Activated B cell treated with CpG ODN at 0.5 μM for 24 hours (primary cell): ENCODE measurements at regions not wholly inside any gene's neighbourhood (a gene's known extent, or its start where the extent isn't known, plus 50 kb on each side); places are given as distances from the start of the nearest gene placed in this dataset.
"Not testable (repeated sequence)": the region's sequence is repeated elsewhere in the genome, so short reads cannot be mapped to it uniquely, and the experiment has no call there.

ENCODE experiments used
- ATAC-seq: fragments of 200-7000 bp; cut with Tn5 transposase; one replicate; pipeline ENCODE4 v1.10.0; 2021; ENCODE audit warnings: low read depth, mild to moderate bottlenecking, moderate library complexity
- CTCF ChIA-PET: fragments of 350-600 bp; sonication (Branson Sonifier 250); formaldehyde crosslinking; loops from one replicate; lab custom pipeline; 2021; ENCODE audit warnings: antibody characterized with exemption; lab: Charles Lee
- POLR2A ChIA-PET: fragments of 350-600 bp; sonication (Branson Sonifier 250); formaldehyde crosslinking; loops from one replicate; lab custom pipeline; 2021; ENCODE audit warnings: antibody characterized with exemption; lab: Charles Lee
- DNase-seq: peaks from one replicate; pipeline ENCODE4 v3.0.0; 2022
- H3K27ac Mint-ChIP-seq: one replicate; pipeline ENCODE4 v1.8.0; 2020; ENCODE audit warnings: mixed read lengths
- H3K27me3 Mint-ChIP-seq: one replicate; pipeline ENCODE4 v1.8.0; 2021; ENCODE audit warnings: mixed read lengths
- H3K36me3 Mint-ChIP-seq: one replicate; pipeline ENCODE4 v1.8.0; 2021; ENCODE audit warnings: low read depth, mixed read lengths
- H3K4me1 Mint-ChIP-seq: one replicate; pipeline ENCODE4 v1.8.0; 2021; ENCODE audit warnings: mixed read lengths
- H3K4me3 Mint-ChIP-seq: one replicate; pipeline ENCODE4 v1.8.0; 2020; ENCODE audit warnings: mild to moderate bottlenecking, mixed read lengths
- H3K9me3 Mint-ChIP-seq: one replicate; pipeline ENCODE4 v1.8.0; 2020; ENCODE audit warnings: mixed read lengths
- CTCF ChIP-seq: fragments of 200-600 bp; IDR thresholded peaks from one replicate; pipeline ENCODE4 v1.8.0; 2022; ENCODE audit warnings: antibody characterized with exemption, mild to moderate bottlenecking
- intact Hi-C: fragments of 100-400 bp; cut with micrococcal nuclease; formaldehyde crosslinking; loops from one replicate; pipeline ENCODE4 v1.15.1; 2024

DNA sequence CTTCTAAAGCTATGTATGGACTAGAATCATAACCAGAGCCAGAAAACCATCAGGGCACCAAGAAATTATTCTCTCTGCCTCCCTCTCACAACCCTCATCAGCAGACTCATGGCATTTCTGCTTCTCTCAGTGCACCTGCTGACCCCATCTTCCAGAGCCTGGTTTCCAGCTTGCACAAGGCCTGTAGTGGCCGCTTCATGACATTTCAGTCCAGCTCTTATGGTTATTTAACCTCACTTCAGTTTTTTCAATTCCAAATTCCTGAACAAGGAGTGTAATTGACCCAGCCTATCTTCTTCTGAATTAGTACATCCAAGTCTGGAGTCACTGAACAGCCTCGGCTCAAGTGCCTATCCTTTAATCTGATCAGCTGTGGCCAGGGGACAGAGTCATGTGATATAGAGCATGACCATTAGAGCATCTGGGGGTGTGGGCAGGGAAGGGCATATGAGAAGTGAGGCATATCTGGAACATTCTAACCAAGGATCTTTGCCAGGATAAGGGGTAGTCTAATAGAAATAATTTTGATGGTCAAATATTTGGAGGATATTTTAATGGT, 97.2 kb upstream of the TMEM17 start:
- POLR2A ChIA-PET = no interaction called here
- TF ChIP-seq CTCF = no peak
- intact Hi-C loops = no loop called here
- Mint-ChIP-seq H3K9me3 (peaks cover 16% of the 10 kb centered on the region), H3K27ac (no peak overlapping the region), H3K36me3 (no peaks in the 10 kb centered on the region), H3K4me3 (no peak overlapping the region), H3K4me1 (peaks cover 29% of the 10 kb centered on the region), H3K27me3 (peaks cover 4% of the 10 kb centered on the region)
- DNase-seq (no peak), ATAC-seq (no peak)
- CTCF ChIA-PET = no interaction called here

DNA sequence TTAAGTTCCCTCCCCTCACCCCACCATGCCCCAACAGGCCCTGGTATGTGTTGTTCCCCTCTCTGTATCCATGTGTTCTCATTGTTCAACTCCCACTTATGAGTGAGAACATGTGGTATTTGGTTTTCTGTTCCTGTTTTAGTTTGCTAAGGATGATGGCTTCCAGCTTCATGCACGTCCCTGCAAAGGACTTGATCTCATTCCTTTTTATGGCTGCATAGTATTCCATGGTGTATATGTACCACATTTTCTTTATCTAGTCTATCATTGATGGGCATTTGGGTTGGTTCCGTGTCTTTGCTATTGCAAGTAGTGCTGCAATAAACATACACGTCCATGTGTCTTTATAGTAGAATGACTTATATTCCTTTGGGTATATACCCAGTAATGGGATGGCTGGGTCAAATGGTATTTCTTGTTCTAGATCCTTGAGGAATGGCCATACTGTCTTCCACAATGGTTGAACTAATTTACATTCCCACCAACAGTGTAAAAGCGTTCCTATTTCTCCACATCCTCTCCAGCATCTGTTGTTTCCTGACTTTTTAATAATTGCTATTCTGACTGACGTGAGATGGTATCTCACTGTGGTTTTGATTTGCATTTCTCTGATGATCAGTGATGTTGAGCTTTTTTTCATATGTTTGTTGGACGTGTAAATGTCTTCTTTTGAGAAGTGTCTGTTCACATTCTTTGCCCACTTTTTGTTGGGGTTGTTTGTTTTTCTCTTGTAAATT, 93.8 kb upstream of the TMEM17 start:
- DNase-seq, ATAC-seq, H3K36me3 Mint-ChIP-seq, H3K4me3 Mint-ChIP-seq, H3K27me3 Mint-ChIP-seq, POLR2A ChIA-PET, CTCF ChIA-PET, intact Hi-C loops: not testable (repeated sequence)
- peak overlapping the region; percentile 27 for H3K27ac Mint-ChIP-seq
- peaks cover 13% of the 10 kb centered on the region for H3K9me3 Mint-ChIP-seq
- H3K4me1 Mint-ChIP-seq = peaks cover 39% of the 10 kb centered on the region

DNA sequence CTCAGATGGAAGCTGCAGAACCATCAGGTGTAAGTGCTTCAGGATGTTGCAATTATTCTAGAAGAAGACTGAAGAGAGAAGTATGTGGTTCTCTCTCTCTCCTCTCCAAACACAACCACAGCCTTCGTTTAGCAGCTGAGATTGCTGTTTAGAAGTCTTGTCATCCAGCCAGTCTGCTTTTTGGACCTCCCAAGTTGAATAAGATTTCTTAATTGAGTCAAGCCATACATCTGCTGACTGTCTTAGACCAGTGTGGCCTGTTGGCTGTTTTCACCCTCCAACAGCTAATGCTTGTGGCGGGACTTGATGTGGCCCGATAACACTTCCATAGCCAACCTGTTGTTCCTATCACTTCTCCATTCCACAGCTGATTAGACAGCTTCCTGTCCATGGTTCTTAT, 91.3 kb upstream of the TMEM17 start:
- intact Hi-C loops = no loop called here
- Mint-ChIP-seq H3K9me3 (peaks cover 13% of the 10 kb centered on the region), H3K4me3 (no peak overlapping the region), H3K27me3 (no peaks in the 10 kb centered on the region), H3K27ac (no peak overlapping the region), H3K4me1 (peaks cover 39% of the 10 kb centered on the region), H3K36me3 (no peaks in the 10 kb centered on the region)
- POLR2A ChIA-PET = no interaction called here
- TF ChIP-seq CTCF = no peak
- CTCF ChIA-PET = no interaction called here
- no peak for DNase-seq
- ATAC-seq = no peak

GRCh38 chr2:62596061-62596921, 90.3 kb upstream of the TMEM17 start:
- ChIA-PET CTCF (no interaction called here), POLR2A (no interaction called here)
- no peaks in the 10 kb centered on the region for H3K36me3 Mint-ChIP-seq
- ATAC-seq (no peak), DNase-seq (no peak)
- H3K4me1 Mint-ChIP-seq = peaks cover 33% of the 10 kb centered on the region
- intact Hi-C loops = no loop called here
- no peak for TF ChIP-seq CTCF
- H3K9me3 Mint-ChIP-seq = peaks cover 13% of the 10 kb centered on the region
- H3K27me3 Mint-ChIP-seq = no peaks in the 10 kb centered on the region
- no peak overlapping the region for H3K4me3 Mint-ChIP-seq
- no peak overlapping the region for H3K27ac Mint-ChIP-seq

DNA sequence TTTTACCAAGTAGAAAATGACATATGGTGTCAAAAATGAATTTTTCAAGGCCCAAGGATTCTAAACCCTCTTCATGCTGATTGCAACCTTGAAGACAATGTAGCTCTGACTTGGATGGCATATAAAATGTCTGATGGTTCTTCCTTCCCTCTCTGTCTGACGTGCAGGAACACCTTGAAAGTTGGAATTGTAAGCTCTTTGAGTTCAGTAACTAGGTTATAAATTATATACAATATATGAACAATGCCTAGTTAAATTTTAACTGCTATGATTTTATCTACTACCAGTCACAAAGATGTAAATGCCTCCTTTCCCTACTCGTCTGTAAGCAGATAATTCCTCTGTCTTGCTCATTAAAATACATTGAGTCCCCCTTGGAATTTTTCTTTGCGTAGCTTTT, 89.5 kb upstream of the TMEM17 start:
- H3K27ac Mint-ChIP-seq = no peak overlapping the region
- H3K4me3 Mint-ChIP-seq = no peak overlapping the region
- peaks cover 7% of the 10 kb centered on the region for H3K9me3 Mint-ChIP-seq
- H3K27me3 Mint-ChIP-seq = no peaks in the 10 kb centered on the region
- peaks cover 26% of the 10 kb centered on the region for H3K4me1 Mint-ChIP-seq
- DNase-seq (no peak), ATAC-seq (no peak)
- intact Hi-C loops = no loop called here
- ChIA-PET CTCF (no interaction called here), POLR2A (no interaction called here)
- no peaks in the 10 kb centered on the region for H3K36me3 Mint-ChIP-seq
- TF ChIP-seq CTCF = no peak
